HCT116 (cell line): ENCODE measurements at regions not wholly inside any gene's neighbourhood (a gene's known extent, or its start where the extent isn't known, plus 50 kb on each side); places are given as distances from the start of the nearest gene placed in this dataset.

Experiments used
- ATAC-seq: fragments of 200-7000 bp; cut with Tn5 transposase; 2 replicates; pipeline ENCODE4 v1.9.1; 2020; ENCODE audit warnings: mild to moderate bottlenecking, moderate library complexity
- BruUV-seq: library from RNA; stranded (reverse); fragments of 400-500 nt; replicated peaks from 2 replicates; lab custom pipeline; 2021; lab: Mats Ljungman, UMichigan
- CTCF ChIA-PET: fragments of 300-600 bp; sonication (Branson Sonifier 250); formaldehyde crosslinking; loops from one replicate; lab custom pipeline; 2021; ENCODE audit warnings: antibody characterized with exemption; lab: Charles Lee
- POLR2A ChIA-PET: fragments of 300-600, 350-600 bp; sonication (Branson Sonifier 250); formaldehyde crosslinking; loops from one replicate; lab custom pipeline; 2021; ENCODE audit warnings: antibody characterized with exemption; lab: Charles Lee
- RAD21 ChIA-PET, 2 experiments: fragments of 300-600 bp; sonication (Branson Sonifier 250); formaldehyde crosslinking; loops; one replicate each; lab custom pipeline; 2023; ENCODE audit warnings: low total read pairs in 2 of 2; ENCODE audit not compliant: uncharacterized antibody in 2 of 2, unreplicated experiment in 2 of 2, low non-redundant PET in 1 of 2; lab: Charles Lee
- DNase-seq: peaks from one replicate; pipeline ENCODE4 v3.0.0-alpha.2; 2010; ENCODE audit warnings: low read depth, low spot score
- H2AFZ ChIP-seq: fragments of 200-600 bp; shearing (Covaris generic), sonication (generic); 2 replicates; pipeline ENCODE4 v1.6.1; 2017; ENCODE audit warnings: low read depth, mixed run types, mixed read lengths, antibody characterized with exemption, low read length; ENCODE audit not compliant: poor library complexity, severe bottlenecking
- H3K27ac ChIP-seq: 2 replicates; pipeline ENCODE4 v1.5.1; 2012; ENCODE audit warnings: low read depth, low read length
- H3K27me3 ChIP-seq: fragments of 200-600 bp; sonication (generic); 2 replicates; pipeline ENCODE4 v1.6.1; 2016; ENCODE audit warnings: mixed run types, low read length, mixed read lengths; ENCODE audit not compliant: insufficient read depth
- H3K36me3 ChIP-seq, 2 experiments: fragments of 200-500 bp in 1 of 2; fragments of 200-600 bp in 1 of 2; sonication (Bioruptor generic) in 1 of 2; sonication (generic) in 1 of 2; 2 replicates each; pipeline versions ENCODE4 v1.5.1 to v1.6.1; 2014 to 2016; ENCODE audit warnings: low read length in 2 of 2, inconsistent platforms in 1 of 2, mixed read lengths in 1 of 2, mixed run types in 1 of 2; ENCODE audit not compliant: insufficient read depth in 2 of 2, control insufficient read depth in 1 of 2
- H3K4me1 ChIP-seq, 2 experiments: fragments of 200-600 bp in 1 of 2; sonication (generic) in 1 of 2; 2 replicates each; pipeline versions ENCODE4 v1.5.1 to v1.6.1; 2012 to 2017; ENCODE audit warnings: low read length in 2 of 2, inconsistent platforms in 1 of 2, mild to moderate bottlenecking in 1 of 2, mixed read lengths in 1 of 2, mixed run types in 1 of 2, moderate library complexity in 1 of 2; ENCODE audit not compliant: insufficient read depth in 2 of 2, control insufficient read depth in 1 of 2
- H3K4me2 ChIP-seq: fragments of 200-600 bp; sonication (generic); 2 replicates; pipeline ENCODE4 v1.6.1; 2017; ENCODE audit warnings: mixed run types, low read length, mixed read lengths
- H3K4me3 ChIP-seq, 2 experiments: fragments of 200-600 bp in 1 of 2; sonication (generic) in 1 of 2; replicated peaks in 1 of 2; 2 replicates each; pipeline ENCODE4 v1.5.1; 2011 to 2016; ENCODE audit warnings: low read length in 2 of 2, control low read depth in 1 of 2, low read depth in 1 of 2, mild to moderate bottlenecking in 1 of 2, mixed read lengths in 1 of 2, mixed run types in 1 of 2
- H3K79me2 ChIP-seq: fragments of 200-600 bp; sonication (generic); 2 replicates; pipeline ENCODE4 v1.6.1; 2017; ENCODE audit warnings: mild to moderate bottlenecking, mixed run types, low read length, moderate library complexity, mixed read lengths; ENCODE audit not compliant: insufficient read depth
- H3K9ac ChIP-seq: fragments of 200-600 bp; sonication (generic); 2 replicates; pipeline ENCODE4 v1.6.1; 2016; ENCODE audit warnings: low read length, mixed read lengths
- H3K9me2 ChIP-seq: fragments of 200-600 bp; sonication (generic), shearing (Covaris generic); 2 replicates; pipeline ENCODE4 v1.6.1; 2017; ENCODE audit warnings: mixed run types, mild to moderate bottlenecking, moderate library complexity; ENCODE audit not compliant: insufficient read depth
- H3K9me3 ChIP-seq, 2 experiments: fragments of 200-500 bp in 1 of 2; fragments of 200-600 bp in 1 of 2; sonication (Bioruptor generic) in 1 of 2; sonication (generic) in 1 of 2; 2 replicates each; pipeline ENCODE4 v1.6.1; 2014 to 2017; ENCODE audit warnings: low read length in 2 of 2, mixed read lengths in 2 of 2, inconsistent platforms in 1 of 2, low read depth in 1 of 2, mild to moderate bottlenecking in 1 of 2, mixed run types in 1 of 2, moderate library complexity in 1 of 2; ENCODE audit not compliant: control insufficient read depth in 1 of 2, insufficient read depth in 1 of 2
- H4K20me1 ChIP-seq: fragments of 200-600 bp; sonication (generic), shearing (Covaris generic); 2 replicates; pipeline ENCODE4 v1.6.1; 2017; ENCODE audit warnings: mixed run types, mild to moderate bottlenecking, moderate library complexity; ENCODE audit not compliant: insufficient read depth
- FOSL1 ChIP-seq: IDR thresholded peaks from 2 replicates; pipeline ENCODE4 v1.6.1; 2012; ENCODE audit warnings: low read depth
- SP1 ChIP-seq: IDR thresholded peaks from 2 replicates; pipeline ENCODE4 v1.6.1; 2012; ENCODE audit warnings: low read depth
- SRF ChIP-seq: IDR thresholded peaks from 2 replicates; pipeline ENCODE4 v1.6.1; 2012; ENCODE audit warnings: low read depth
- YY1 ChIP-seq: IDR thresholded peaks from 2 replicates; pipeline ENCODE4 v1.6.1; 2011; ENCODE audit warnings: low read length, low read depth, moderate library complexity, mild to moderate bottlenecking; ENCODE audit not compliant: insufficient replicate concordance; ENCODE audit errors: extremely low read depth
- ZFX ChIP-seq: fragments of 450-650 bp; IDR thresholded peaks from 2 replicates; pipeline ENCODE4 v1.6.1; 2017
- intact Hi-C: fragments of 100-400 bp; cut with micrococcal nuclease; formaldehyde crosslinking; loops from 2 replicates; pipeline ENCODE4 v1.10.0; 2022

- H4K20me1 ChIP-seq = no peaks in the 10 kb centered on the region
- H2AFZ ChIP-seq = no peak overlapping the region
- no peak overlapping the region for H3K4me2 ChIP-seq
- peaks cover 6% of the 10 kb centered on the region; the same call in 1 of the 2 replicates for H3K9me2 ChIP-seq
- H3K9me3 ChIP-seq = no peaks in the 10 kb centered on the region
- ChIA-PET RAD21 (no interaction called here), CTCF (no interaction called here), POLR2A (no interaction called here)
- no peaks in the 10 kb centered on the region for H3K27me3 ChIP-seq
- H3K79me2 ChIP-seq = no peaks in the 10 kb centered on the region
- intact Hi-C loops = no loop called here
- H3K4me3 ChIP-seq = no peak overlapping the region
- H3K4me1 ChIP-seq = no peaks in the 10 kb centered on the region
- TF ChIP-seq ZFX = no peak
- H3K9ac ChIP-seq = no peak overlapping the region
- no peak overlapping the region for H3K27ac ChIP-seq
- no TSS peak for BruUV-seq
- no peaks in the 10 kb centered on the region for H3K36me3 ChIP-seq
- DNase-seq (no peak), ATAC-seq (no peak)
These were observed 452.9 kb downstream of the SPRY1 start for GRCh38 chr4:123849495-123849894.

GRCh38 chr4:123851521-123851920 is 454.9 kb downstream of the SPRY1 start:
- Histone ChIP-seq H3K4me1 (no peaks in the 10 kb centered on the region), H3K27me3 (no peaks in the 10 kb centered on the region), H3K4me3 (no peak overlapping the region), H3K9ac (no peak overlapping the region), H3K9me3 (no peaks in the 10 kb centered on the region), H3K27ac (no peak overlapping the region), H2AFZ (no peak overlapping the region), H3K4me2 (no peak overlapping the region), H3K36me3 (no peaks in the 10 kb centered on the region), H3K9me2 (peaks cover 3% of the 10 kb centered on the region; the same call in 1 of the 2 replicates), H4K20me1 (no peaks in the 10 kb centered on the region), H3K79me2 (no peaks in the 10 kb centered on the region)
- BruUV-seq = no TSS peak
- DNase-seq (no peak), ATAC-seq (no peak)
- CTCF ChIA-PET = no interaction called here
- RAD21 ChIA-PET = no interaction called here
- POLR2A ChIA-PET = no interaction called here
- TF ChIP-seq FOSL1 (no peak), SRF (no peak), YY1 (no peak), SP1 (no peak)
- intact Hi-C loops = no loop called here
